ENCODE measurements at regions not wholly inside any gene's neighbourhood (a gene's known extent, or its start where the extent isn't known, plus 50 kb on each side); places are given as distances from the start of the nearest gene placed in this dataset.

DNA sequence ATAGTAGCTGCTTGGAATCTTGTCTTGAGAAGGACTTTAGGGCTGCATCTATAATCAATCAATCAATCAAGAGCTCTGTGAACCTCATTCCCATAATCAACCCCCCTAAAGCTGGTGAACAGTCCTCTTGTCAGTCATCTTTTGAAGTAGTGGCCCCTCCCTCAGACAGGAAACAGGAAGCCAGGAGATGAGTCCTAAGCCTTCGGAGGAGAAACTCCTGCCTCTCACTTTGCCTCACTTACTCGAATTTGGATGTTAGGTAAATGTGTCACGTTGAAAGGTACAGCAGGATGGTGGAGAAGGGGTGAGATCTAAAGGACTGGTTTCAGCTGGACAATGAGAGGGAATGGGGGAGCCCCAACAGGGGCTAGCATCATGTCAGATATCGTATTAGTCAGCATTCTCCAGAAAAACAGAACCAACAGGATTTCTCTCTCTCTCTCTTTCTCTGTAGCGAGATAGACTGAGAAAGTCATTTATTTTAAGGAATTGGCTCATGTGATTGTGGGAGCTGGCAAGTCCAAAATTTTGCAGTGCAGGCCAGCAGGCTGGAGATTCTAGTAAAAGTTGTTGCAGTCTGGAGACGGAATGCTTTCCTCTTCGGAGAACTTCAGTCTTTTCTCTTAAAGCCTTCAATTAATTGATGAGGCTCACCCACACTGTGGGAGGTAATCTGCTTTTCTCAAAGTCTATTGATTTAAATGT, 144.4 kb upstream of the PWP1 start:
- TF ChIP-seq, protein P1, sequence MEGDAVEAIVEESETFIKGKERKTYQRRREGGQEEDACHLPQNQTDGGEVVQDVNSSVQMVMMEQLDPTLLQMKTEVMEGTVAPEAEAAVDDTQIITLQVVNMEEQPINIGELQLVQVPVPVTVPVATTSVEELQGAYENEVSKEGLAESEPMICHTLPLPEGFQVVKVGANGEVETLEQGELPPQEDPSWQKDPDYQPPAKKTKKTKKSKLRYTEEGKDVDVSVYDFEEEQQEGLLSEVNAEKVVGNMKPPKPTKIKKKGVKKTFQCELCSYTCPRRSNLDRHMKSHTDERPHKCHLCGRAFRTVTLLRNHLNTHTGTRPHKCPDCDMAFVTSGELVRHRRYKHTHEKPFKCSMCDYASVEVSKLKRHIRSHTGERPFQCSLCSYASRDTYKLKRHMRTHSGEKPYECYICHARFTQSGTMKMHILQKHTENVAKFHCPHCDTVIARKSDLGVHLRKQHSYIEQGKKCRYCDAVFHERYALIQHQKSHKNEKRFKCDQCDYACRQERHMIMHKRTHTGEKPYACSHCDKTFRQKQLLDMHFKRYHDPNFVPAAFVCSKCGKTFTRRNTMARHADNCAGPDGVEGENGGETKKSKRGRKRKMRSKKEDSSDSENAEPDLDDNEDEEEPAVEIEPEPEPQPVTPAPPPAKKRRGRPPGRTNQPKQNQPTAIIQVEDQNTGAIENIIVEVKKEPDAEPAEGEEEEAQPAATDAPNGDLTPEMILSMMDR (IDR thresholded peaks at IDR 0.05 in 4 of 5, conservative IDR thresholded peaks at IDR 0.05 in 1 of 5): no peak
- no peak for TF ChIP-seq POLR2A (IDR thresholded peaks at IDR 0.05)
- intact Hi-C loops (cut with DNase I; ENCODE audit: low total_unique reads): no loop called here

DNA sequence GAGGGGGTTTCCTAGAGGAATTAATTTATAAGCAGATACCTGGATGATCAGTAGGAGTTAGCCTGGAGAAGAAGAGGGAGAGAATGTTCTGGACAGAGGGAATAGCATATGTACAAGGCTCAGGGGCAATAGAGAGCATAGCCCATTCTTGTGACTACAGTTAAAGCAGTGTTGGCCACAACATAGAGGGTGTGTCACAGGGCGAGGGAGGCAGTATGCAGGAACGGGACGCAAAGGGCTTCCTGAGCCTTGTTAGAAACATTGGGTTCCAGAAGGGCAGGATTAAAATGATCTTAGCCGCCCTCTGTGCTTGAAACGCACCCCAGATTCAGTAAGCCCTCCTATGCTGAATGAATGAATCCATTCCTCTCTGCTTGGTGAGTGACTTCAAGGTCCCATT, 142.2 kb upstream of the PWP1 start:
- H3K27me3 ChIP-seq: no peaks in the 10 kb centered on the region
- H3K4me1 ChIP-seq: no peaks in the 10 kb centered on the region
- no peak for DNase-seq
- H3K27ac ChIP-seq: no peak overlapping the region
- H3K4me3 ChIP-seq: no peak overlapping the region
- no peaks in the 10 kb centered on the region for H3K9me3 ChIP-seq
- no peak for ATAC-seq
- no peak for TF ChIP-seq POLR2A (IDR thresholded peaks at IDR 0.05)
- TF ChIP-seq, protein P1 (IDR thresholded peaks at IDR 0.05 in 4 of 5, conservative IDR thresholded peaks at IDR 0.05 in 1 of 5): no peak
- no peaks in the 10 kb centered on the region for H3K36me3 ChIP-seq
- in situ Hi-C loops (cut with MboI; ENCODE audit: low sequenced_read_pairs in 4 of 4): no loop called here
- intact Hi-C loops (cut with DNase I; ENCODE audit: low total_unique reads): no loop called here

More for the DNA sequence above, 144.4 kb upstream of the PWP1 start:
- Histone ChIP-seq H3K36me3 (no peaks in the 10 kb centered on the region), H3K27me3 (no peaks in the 10 kb centered on the region), H3K4me3 (no peak overlapping the region), H3K9me3 (no peaks in the 10 kb centered on the region), H3K27ac (no peak overlapping the region), H3K4me1 (no peaks in the 10 kb centered on the region)
- DNase-seq (no peak), ATAC-seq (no peak)
- in situ Hi-C loops (cut with MboI; ENCODE audit: low sequenced_read_pairs in 4 of 4): no loop called here

DNA sequence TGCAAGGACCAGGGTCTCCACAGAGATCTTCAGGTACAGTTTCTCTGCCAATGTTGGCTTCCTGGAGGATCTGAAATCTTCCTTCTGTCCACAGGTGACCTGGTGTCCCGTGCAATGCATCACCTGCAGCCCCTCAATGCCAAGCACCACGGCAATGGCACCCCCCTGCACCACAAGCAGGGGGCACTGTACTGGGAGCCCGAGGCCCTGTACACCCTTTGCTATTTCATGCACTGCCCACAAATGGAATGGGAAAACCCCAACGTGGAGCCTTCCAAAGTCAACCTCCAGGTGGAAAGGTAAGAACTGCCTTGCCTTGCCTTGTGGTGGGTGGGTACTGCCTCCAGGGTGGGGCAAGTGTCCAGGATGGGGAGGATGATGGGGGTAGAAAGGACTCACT, 141.8 kb upstream of the PWP1 start:
- in situ Hi-C loops (cut with MboI; ENCODE audit: low sequenced_read_pairs in 4 of 4) (no loop called here), intact Hi-C loops (cut with DNase I; ENCODE audit: low total_unique reads) (no loop called here)
- Histone ChIP-seq H3K27ac (no peak overlapping the region), H3K4me1 (no peaks in the 10 kb centered on the region), H3K27me3 (no peaks in the 10 kb centered on the region), H3K36me3 (no peaks in the 10 kb centered on the region), H3K4me3 (no peak overlapping the region), H3K9me3 (no peaks in the 10 kb centered on the region)
- TF ChIP-seq, protein P1 (IDR thresholded peaks at IDR 0.05 in 4 of 5, conservative IDR thresholded peaks at IDR 0.05 in 1 of 5): no peak
- TF ChIP-seq POLR2A (IDR thresholded peaks at IDR 0.05): no peak
- ATAC-seq: no peak
- DNase-seq: no peak

DNA sequence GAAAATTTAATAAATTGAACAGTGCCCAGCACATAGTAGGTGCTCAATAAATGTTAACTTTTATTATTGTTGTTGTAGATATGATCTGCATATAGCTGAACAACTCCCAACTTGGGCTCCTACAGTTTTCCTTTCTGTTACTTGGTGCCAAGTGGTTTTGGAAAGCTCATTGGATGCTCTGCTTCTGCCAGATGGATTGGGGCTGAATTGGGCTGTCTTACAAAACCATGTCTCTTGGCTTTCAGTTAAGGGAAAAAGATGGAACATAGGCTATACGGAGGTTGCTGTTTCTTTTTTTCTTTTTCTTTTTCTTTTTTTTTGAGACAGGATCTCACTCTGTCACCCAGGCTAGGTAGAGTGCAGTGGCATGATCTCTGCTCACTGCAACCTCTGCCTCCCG, 140.7 kb upstream of the PWP1 start:
- no peak for TF ChIP-seq POLR2A (IDR thresholded peaks at IDR 0.05)
- TF ChIP-seq, protein P1 (IDR thresholded peaks at IDR 0.05 in 4 of 5, conservative IDR thresholded peaks at IDR 0.05 in 1 of 5): no peak
- H3K36me3 ChIP-seq: no peaks in the 10 kb centered on the region
- intact Hi-C loops (cut with DNase I; ENCODE audit: low total_unique reads): no loop called here
- H3K4me1 ChIP-seq: no peaks in the 10 kb centered on the region
- no peak for DNase-seq
- ATAC-seq: no peak
- no peaks in the 10 kb centered on the region for H3K9me3 ChIP-seq
- no peaks in the 10 kb centered on the region for H3K27me3 ChIP-seq
- no peak overlapping the region for H3K4me3 ChIP-seq
- in situ Hi-C loops (cut with MboI; ENCODE audit: low sequenced_read_pairs in 4 of 4): no loop called here
- no peak overlapping the region for H3K27ac ChIP-seq

Data from gastrocnemius medialis (tissue), 4 donors.